ENCODE measurements at regions not wholly inside any gene's neighbourhood (a gene's known extent, or its start where the extent isn't known, plus 50 kb on each side); places are given as distances from the start of the nearest gene placed in this dataset.
A peak's percentile ranks its signal among the peaks of the same experiment; 100 is the strongest.

DNA sequence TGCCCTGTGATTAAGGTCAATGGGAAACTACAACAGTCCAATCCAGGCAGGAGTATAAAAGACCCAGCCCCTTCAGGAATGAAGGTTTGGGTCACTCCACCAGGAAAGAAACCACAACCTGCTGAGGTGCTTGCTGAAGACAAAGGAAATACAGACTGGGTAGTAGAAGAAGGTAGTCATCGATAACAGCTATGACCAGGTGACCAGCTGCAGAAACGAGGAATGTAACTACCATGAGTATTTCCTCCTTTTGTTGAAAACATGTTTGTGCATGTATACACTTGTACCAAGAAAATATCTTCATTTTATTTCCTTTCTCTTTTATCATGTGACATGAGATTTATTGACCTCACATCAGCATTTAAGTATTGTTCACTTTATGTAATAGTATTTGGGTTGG is 409.1 kb downstream of the FOXG1 start:
- 0 out of 2 replicates have a peak, but pooled peaks cover 2% of the 10 kb centered on the region for H3K27me3 ChIP-seq (ENCODE audit: low read depth)
- H3K4me3 ChIP-seq: no peak overlapping the region
- no peaks in the 10 kb centered on the region for H3K36me3 ChIP-seq (replicated peaks)
- H3K9me3 ChIP-seq: no peaks in the 10 kb centered on the region
- H3K4me1 ChIP-seq: no peaks in the 10 kb centered on the region
- in situ Hi-C loops (cut with MboI; ENCODE audit: low sequenced_read_pairs): no loop called here
- no peak for DNase-seq (ENCODE audit: low spot score in 2 of 2)

DNA sequence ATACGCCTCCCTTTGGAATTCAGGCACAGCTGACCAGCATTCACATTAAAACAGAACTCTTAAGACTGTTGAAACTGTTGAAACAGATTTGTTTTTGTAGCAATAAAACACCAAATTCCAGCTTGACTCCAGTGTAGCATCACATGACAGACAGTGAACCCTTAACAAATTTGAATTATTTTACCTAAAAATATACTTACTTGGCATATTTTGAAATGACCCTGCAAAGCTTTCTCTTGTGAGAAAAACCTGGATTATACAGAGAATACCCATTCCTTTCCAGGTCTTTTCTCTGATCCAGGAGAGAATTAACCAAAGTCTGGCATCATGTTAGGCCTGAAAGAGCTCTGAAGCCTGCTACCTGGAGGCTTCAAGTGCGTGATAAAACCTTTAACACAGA is 410.3 kb downstream of the FOXG1 start:
- no peaks in the 10 kb centered on the region for H3K4me1 ChIP-seq
- DNase-seq (ENCODE audit: low spot score in 2 of 2): no peak
- in situ Hi-C loops (cut with MboI; ENCODE audit: low sequenced_read_pairs): no loop called here
- no peak overlapping the region for H3K4me3 ChIP-seq
- no peaks in the 10 kb centered on the region for H3K36me3 ChIP-seq (replicated peaks)
- H3K9me3 ChIP-seq: no peaks in the 10 kb centered on the region
- peaks cover 2% of the 10 kb centered on the region; the same call in 1 of the 2 replicates for H3K27me3 ChIP-seq (ENCODE audit: low read depth)

DNA sequence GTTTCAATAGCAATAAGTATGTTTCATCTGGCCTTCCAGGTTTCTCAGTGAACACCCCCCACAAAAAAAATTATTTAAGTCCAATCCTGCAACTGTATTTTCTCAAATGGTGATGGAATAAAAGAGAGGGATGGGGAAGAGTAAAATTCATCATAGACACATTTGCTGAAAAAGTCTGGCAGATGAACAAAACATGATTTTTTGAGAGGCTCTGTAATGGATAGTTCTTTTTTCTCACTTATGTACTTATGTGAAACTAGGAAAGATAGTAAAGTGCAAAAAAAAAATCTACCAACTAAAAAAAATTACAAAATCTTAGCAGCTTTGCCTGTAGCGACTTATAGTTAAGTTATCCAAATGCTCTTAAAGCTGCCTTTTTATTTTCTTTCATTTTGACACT is 412.4 kb downstream of the FOXG1 start:
- Histone ChIP-seq H3K36me3 (replicated peaks) (no peaks in the 10 kb centered on the region), H3K4me3 (no peak overlapping the region), H3K27me3 (ENCODE audit: low read depth) (peaks cover 2% of the 10 kb centered on the region; the same call in 1 of the 2 replicates), H3K4me1 (no peaks in the 10 kb centered on the region), H3K9me3 (no peaks in the 10 kb centered on the region)
- DNase-seq (ENCODE audit: low spot score in 2 of 2): no peak
- in situ Hi-C loops (cut with MboI; ENCODE audit: low sequenced_read_pairs): no loop called here

DNA sequence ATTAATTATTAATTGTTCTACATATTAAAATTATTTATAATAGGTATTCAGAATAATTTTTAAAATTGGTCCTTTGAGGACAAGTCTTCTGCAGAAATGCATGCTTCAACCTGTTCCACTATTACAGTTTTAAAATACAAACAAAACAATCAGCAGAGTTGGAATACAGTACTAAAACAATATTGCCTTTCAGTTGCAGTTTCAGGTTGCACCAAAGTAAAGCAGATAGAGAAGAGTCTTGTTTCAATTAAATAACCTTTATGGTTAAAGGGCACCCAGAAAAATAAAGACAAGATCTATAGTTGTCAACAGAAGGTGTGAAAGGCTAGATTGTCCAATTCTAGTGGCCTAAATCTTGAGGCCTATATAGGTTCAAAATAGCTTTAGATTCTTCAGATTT is 424.5 kb downstream of the FOXG1 start:
- no peak for DNase-seq (ENCODE audit: low spot score in 2 of 2)
- in situ Hi-C loops (cut with MboI; ENCODE audit: low sequenced_read_pairs): no loop called here
- Histone ChIP-seq H3K9me3 (no peaks in the 10 kb centered on the region), H3K27me3 (ENCODE audit: low read depth) (no peaks in the 10 kb centered on the region), H3K4me1 (no peaks in the 10 kb centered on the region), H3K36me3 (replicated peaks) (no peaks in the 10 kb centered on the region), H3K4me3 (no peak overlapping the region)

DNA sequence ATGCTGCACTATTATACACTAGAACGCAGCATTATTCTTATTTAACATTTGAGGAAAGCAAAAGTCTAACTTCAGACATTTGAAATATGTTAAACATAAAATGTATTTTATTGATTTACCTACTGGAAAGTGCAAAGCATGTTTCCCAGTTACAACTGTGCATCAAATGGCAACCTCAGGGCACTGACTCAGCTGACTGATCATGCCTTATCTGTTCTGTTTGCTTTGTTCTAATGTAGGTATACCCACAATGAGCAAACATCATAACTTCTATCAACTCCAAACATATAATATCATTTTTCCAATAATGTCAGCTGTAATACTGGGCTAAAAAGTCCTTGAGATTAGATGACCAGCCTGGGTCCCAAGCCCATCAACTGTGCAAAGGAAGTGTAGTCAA is 431.0 kb downstream of the FOXG1 start:
- Histone ChIP-seq H3K4me3 (no peak overlapping the region), H3K9me3 (no peaks in the 10 kb centered on the region), H3K27me3 (ENCODE audit: low read depth) (peaks cover 5% of the 10 kb centered on the region), H3K4me1 (no peaks in the 10 kb centered on the region), H3K36me3 (replicated peaks) (no peaks in the 10 kb centered on the region)
- in situ Hi-C loops (cut with MboI; ENCODE audit: low sequenced_read_pairs): no loop called here
- no peak for DNase-seq (ENCODE audit: low spot score in 2 of 2)

DNA sequence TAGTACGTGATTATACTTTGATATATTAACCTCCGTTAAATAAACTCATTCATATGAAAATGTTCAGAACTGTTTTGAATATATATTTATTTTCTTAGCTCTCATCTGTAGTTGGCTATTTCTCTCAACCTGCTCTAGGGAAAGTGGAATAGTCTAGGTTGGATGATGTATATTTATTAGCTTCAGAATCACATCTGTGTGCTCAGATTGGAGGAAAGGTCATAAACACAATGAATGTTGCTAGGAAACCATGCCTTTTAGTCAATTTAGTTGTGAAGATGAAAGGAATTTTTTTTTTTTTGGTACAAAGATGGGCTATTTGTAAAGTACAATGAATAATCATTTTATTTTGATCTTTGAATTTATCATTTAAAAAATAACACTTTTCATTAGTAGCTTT is 439.1 kb downstream of the FOXG1 start:
- no peaks in the 10 kb centered on the region for H3K36me3 ChIP-seq (replicated peaks)
- in situ Hi-C loops (cut with MboI; ENCODE audit: low sequenced_read_pairs): no loop called here
- no peaks in the 10 kb centered on the region for H3K9me3 ChIP-seq
- no peak for DNase-seq (ENCODE audit: low spot score in 2 of 2)
- peaks cover 5% of the 10 kb centered on the region for H3K27me3 ChIP-seq (ENCODE audit: low read depth)
- no peak overlapping the region for H3K4me3 ChIP-seq
- H3K4me1 ChIP-seq: no peaks in the 10 kb centered on the region

DNA sequence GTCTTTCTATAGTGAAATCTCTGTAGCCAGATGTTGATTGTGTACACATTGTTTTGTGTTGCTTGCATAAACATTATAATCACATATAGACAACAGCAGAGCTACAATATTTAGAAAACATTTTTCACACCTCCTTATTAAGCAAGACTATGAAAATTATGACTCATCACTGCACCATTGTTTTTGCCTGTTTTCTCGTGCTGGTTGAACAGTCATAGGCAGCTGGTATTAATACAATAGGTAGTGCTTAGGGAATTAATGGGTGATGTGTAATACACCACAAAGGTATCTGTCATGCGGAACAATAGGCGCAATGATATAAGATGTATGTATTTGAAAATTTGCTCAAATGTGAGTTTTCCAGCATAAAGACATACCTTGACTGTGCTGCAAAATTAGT is 449.3 kb downstream of the FOXG1 start:
- Histone ChIP-seq H3K9me3 (no peaks in the 10 kb centered on the region), H3K36me3 (replicated peaks) (no peaks in the 10 kb centered on the region), H3K4me3 (no peak overlapping the region), H3K4me1 (no peaks in the 10 kb centered on the region), H3K27me3 (ENCODE audit: low read depth) (peaks cover 21% of the 10 kb centered on the region)
- in situ Hi-C loops (cut with MboI; ENCODE audit: low sequenced_read_pairs): no loop called here
- no peak for DNase-seq (ENCODE audit: low spot score in 2 of 2)

DNA sequence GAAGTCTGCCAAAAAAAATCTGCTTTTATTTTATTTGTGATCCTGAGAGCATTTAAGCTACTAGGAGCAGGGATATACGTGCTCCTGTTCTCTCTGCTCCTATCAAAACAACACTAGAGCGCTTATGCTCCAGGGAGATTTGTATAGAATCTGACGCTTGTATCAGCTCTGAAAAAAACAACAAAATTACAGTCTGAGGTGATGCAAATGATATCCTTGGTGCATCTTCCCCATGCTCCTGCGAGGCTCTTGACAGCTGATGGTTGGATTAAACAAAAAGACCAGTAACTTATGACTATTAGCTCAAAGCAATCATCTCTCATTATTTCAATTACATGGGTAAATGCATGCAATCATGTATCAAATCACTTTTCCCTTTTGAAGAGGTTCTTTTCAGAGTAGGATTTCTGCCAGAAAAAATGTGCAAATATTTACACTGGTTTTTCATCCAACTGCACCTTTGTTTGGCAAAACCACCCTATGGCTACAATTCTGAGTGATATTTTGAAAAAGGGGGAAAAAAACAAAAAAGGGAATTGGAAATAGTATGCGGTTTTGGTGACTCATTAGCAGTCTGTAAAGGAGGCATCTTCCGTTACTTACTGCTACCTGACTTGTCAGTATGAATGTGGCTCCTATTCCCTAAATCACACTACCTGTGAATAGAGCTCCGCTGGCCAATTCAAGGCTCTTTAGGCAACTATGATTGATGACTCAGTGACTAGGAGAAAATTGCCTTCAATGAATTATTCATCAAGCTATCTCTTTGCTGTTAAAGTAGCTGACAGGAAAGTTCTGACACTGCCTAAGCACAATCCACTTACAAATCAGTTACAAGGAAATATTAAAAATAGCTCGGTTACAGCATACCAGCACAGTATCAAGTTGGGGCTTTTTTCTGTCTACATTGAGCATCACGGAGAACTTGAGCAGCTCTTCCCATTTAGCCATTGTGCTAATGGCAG is 450.0 kb downstream of the FOXG1 start:
- Histone ChIP-seq H3K9me3 (no peaks in the 10 kb centered on the region), H3K4me3 (no peak overlapping the region), H3K27me3 (ENCODE audit: low read depth) (peaks cover 28% of the 10 kb centered on the region), H3K4me1 (no peaks in the 10 kb centered on the region), H3K36me3 (replicated peaks) (no peaks in the 10 kb centered on the region)
- in situ Hi-C loops (cut with MboI; ENCODE audit: low sequenced_read_pairs): no loop called here
- no peak for DNase-seq (ENCODE audit: low spot score in 2 of 2)

DNA sequence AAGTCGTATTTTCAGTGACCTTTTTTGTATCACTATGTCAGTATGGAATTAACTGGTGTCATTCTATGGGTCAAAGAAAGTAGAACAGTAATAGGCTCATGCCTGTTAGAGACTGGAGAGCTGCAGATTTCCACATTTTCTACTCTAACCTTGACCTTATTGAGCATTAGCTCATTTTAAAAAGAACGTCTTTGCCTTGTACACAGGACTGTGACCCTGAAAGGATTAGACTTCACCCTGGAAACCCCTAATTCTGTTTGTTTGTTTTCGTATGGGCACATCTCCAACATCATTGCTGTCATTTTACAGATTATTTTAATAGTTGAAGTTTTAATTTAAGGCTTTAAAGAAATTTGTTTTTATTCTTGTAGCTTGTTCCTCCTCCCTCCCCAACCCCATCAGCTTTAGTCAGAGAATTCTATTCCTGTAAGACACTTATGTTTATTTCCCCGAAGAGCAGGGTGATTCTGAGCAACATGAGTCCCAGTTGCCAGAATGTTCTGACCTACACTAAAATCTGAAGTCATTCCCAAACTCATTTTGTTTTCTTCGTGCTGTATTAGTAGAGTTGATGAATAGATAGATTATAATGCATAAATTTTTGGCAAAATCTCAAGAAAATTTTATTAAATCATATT is 451.3 kb downstream of the FOXG1 start:
- H3K9me3 ChIP-seq: no peaks in the 10 kb centered on the region
- no peak overlapping the region for H3K4me3 ChIP-seq
- H3K36me3 ChIP-seq (replicated peaks): no peaks in the 10 kb centered on the region
- DNase-seq (ENCODE audit: low spot score in 2 of 2): no peak
- H3K27me3 ChIP-seq (ENCODE audit: low read depth): peaks cover 38% of the 10 kb centered on the region
- no peaks in the 10 kb centered on the region for H3K4me1 ChIP-seq
- in situ Hi-C loops (cut with MboI; ENCODE audit: low sequenced_read_pairs): no loop called here

DNA sequence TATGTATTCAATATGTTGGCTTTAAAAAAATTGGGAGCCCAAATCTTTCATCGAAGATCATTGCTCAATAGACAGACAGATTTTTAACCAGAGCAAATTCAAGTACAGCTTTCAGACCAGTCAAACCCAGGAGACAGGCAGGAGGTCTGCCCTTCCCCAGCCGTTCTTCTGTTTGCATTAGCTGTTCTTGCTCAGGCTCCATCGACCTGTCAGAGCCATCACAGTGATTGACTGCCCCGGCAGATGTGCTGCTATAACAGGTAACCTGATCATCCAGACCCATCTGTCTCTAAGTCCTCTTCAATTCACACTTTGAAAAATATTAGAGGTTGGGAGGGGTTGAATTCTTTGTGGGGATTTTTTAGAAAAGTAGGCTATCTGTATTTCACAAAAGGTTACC is 453.5 kb downstream of the FOXG1 start:
- Histone ChIP-seq H3K27me3 (ENCODE audit: low read depth) (peaks cover 38% of the 10 kb centered on the region), H3K9me3 (no peaks in the 10 kb centered on the region), H3K36me3 (replicated peaks) (no peaks in the 10 kb centered on the region), H3K4me1 (no peaks in the 10 kb centered on the region), H3K4me3 (no peak overlapping the region)
- no peak for DNase-seq (ENCODE audit: low spot score in 2 of 2)
- in situ Hi-C loops (cut with MboI; ENCODE audit: low sequenced_read_pairs): no loop called here

DNA sequence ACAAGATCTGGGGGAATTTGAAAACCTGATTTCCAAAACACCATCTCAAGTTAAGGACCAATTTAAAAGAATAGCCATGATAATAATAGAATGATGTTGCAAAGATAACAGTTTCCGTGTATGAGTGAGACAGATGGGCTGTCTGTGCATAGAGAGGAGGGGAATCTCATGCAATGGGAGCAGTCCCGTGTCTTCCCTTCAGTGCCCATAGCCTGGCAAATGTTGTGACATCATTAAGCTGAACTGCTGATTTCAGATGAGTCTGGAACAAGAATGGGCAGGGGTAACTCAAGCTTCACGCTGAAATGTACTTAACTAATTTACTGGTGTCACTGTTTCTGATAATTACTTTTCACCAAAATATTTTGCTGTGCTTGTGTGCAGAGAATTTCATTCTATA is 454.0 kb downstream of the FOXG1 start:
- Histone ChIP-seq H3K4me1 (no peaks in the 10 kb centered on the region; the same call in 1 of the 2 replicates), H3K36me3 (replicated peaks) (no peaks in the 10 kb centered on the region), H3K4me3 (no peak overlapping the region), H3K27me3 (ENCODE audit: low read depth) (peaks cover 38% of the 10 kb centered on the region), H3K9me3 (no peaks in the 10 kb centered on the region)
- in situ Hi-C loops (cut with MboI; ENCODE audit: low sequenced_read_pairs): no loop called here
- DNase-seq (ENCODE audit: low spot score in 2 of 2): no peak

DNA sequence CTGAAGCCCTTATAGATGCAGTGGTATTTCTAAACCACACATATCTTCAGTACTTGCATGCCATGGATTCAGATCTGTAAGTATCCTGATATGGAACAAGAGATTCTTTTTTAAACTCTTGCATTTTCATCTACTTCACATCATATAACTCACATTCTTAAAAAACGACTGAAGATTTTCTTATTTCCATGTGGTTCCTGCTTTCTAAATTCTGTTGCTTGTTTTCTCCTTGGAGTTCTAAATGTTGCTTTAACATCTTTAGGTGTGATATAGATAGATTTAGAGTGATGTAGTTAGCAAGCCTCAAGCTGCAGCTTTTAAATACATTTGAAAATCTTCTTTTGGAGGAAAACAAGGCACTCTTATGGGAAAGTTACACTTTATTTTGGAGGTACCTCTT is 455.4 kb downstream of the FOXG1 start:
- in situ Hi-C loops (cut with MboI; ENCODE audit: low sequenced_read_pairs): no loop called here
- DNase-seq (ENCODE audit: low spot score in 2 of 2): no peak

DNA sequence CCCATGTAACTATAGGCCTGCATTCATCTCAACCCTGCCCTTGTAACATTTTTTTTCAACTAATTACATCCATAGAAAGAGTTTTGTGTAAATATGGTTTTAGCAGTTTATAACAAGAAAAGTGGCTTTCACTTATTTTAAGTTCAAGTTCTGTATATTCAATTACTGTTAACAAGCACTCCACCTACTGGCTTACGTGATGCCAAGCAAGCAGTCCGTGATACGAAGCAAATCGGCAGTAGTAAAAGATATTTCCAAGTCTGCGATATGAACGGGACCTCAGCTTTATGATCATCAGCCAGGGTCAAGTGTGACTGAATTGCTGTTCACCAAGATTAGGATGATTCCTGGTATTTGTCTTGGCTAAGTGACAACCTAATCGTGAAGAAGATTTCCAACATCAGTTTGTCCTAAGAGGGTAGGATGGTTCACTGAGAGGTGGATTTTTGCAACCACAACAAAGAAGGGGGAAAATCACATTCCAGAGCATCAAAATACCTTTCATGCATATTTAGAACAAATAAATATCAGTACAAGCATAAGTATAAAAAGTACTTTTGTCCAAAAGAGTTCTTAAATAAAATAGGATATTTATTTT is 456.2 kb downstream of the FOXG1 start:
- in situ Hi-C loops (cut with MboI; ENCODE audit: low sequenced_read_pairs): no loop called here

More for the DNA sequence above, 455.4 kb downstream of the FOXG1 start:
- Histone ChIP-seq H3K4me3 (no peak overlapping the region), H3K9me3 (no peaks in the 10 kb centered on the region), H3K27me3 (ENCODE audit: low read depth) (peaks cover 40% of the 10 kb centered on the region), H3K4me1 (no peaks in the 10 kb centered on the region; the same call in 1 of the 2 replicates), H3K36me3 (replicated peaks) (no peaks in the 10 kb centered on the region)

DNA sequence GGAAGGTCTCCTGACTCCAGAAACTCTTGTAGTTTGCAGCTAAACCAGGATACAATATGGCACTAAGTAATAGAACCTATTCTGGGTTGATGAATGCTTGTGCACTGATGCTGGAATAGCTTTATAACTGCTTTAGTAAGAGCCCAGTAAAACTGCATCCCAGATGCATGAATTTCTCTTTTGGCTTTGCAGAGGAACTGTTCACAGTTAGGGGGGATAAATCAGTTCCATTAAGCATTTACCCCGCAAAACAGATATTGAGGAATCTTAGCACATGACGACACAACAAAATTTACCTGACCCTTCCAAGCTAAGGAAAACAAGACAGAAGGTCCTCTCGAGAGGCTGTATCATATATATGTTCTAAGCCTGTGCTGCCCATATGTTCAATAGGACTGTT is 457.4 kb downstream of the FOXG1 start:
- Histone ChIP-seq H3K9me3 (no peaks in the 10 kb centered on the region), H3K27me3 (ENCODE audit: low read depth) (peaks cover 32% of the 10 kb centered on the region), H3K4me3 (no peak overlapping the region), H3K4me1 (no peaks in the 10 kb centered on the region; the same call in 1 of the 2 replicates), H3K36me3 (replicated peaks) (no peaks in the 10 kb centered on the region)
- DNase-seq (ENCODE audit: low spot score in 2 of 2): no peak
- in situ Hi-C loops (cut with MboI; ENCODE audit: low sequenced_read_pairs): no loop called here

More for the DNA sequence above, 456.2 kb downstream of the FOXG1 start:
- Histone ChIP-seq H3K4me3 (no peak overlapping the region), H3K36me3 (replicated peaks) (no peaks in the 10 kb centered on the region), H3K27me3 (ENCODE audit: low read depth) (peaks cover 40% of the 10 kb centered on the region), H3K4me1 (no peaks in the 10 kb centered on the region; the same call in 1 of the 2 replicates), H3K9me3 (no peaks in the 10 kb centered on the region)
- DNase-seq (ENCODE audit: low spot score in 2 of 2): peak; percentile 39 to 45

Data from HAP-1 (cell line).